Psoas muscle (tissue), 7 donors: ENCODE measurements at regions not wholly inside any gene's neighbourhood (a gene's known extent, or its start where the extent isn't known, plus 50 kb on each side); places are given as distances from the start of the nearest gene placed in this dataset.

ENCODE experiments used
- ATAC-seq, 4 donors: fragments of 200-7000 bp; cut with Tn5 transposase; one replicate each; pipeline ENCODE4 v1.9.1; 2020; ENCODE audit warnings: moderate library complexity in 3 of 4, mild to moderate bottlenecking in 2 of 4
- DNase-seq, 2 donors: peaks; one replicate each; pipeline ENCODE4 v3.0.0-alpha.2; 2020
- H3K27ac ChIP-seq: fragments of 200-600 bp; one replicate; pipeline ENCODE4 v1.8.0; 2022
- H3K27me3 ChIP-seq, 3 donors: fragments of 200-600 bp in 1 of 3; one replicate each; pipeline versions ENCODE4 v1.6.1 to v1.8.0; 2013 to 2022; ENCODE audit warnings: low read length in 2 of 3, mild to moderate bottlenecking in 2 of 3, moderate library complexity in 1 of 3; ENCODE audit not compliant: insufficient read depth in 3 of 3
- H3K36me3 ChIP-seq, 2 donors: fragments of 200-600 bp in 1 of 2; one replicate each; pipeline versions ENCODE4 v1.6.1 to v1.8.0; 2013 to 2022; ENCODE audit warnings: low read depth in 1 of 2, mild to moderate bottlenecking in 1 of 2, moderate library complexity in 1 of 2; ENCODE audit not compliant: insufficient read depth in 1 of 2
- H3K4me1 ChIP-seq: fragments of 200-600 bp; one replicate; pipeline ENCODE4 v1.8.0; 2022
- H3K4me3 ChIP-seq: fragments of 200-600 bp; one replicate; pipeline ENCODE4 v1.8.0; 2022; ENCODE audit warnings: mild to moderate bottlenecking
- H3K9me3 ChIP-seq: fragments of 200-600 bp; one replicate; pipeline ENCODE4 v1.8.0; 2022
- WGBS, 3 donors: extraction: QIAGEN DNeasy Blood & Tissue Kit; methylation state at CpG; one replicate each; pipeline versions ENCODE4 v1.1.6 to v1.1.7; 2013; 5-methylcytosine and 5-hydroxymethylcytosine counted together
- intact Hi-C, 2 donors: fragments of 100-400 bp; cut with DNase I; formaldehyde crosslinking; loops; one replicate each; pipeline versions ENCODE4 v1.11.0 to v1.14.2; 2022
- TF ChIP-seq, protein P1 (sequence below): fragments of 200-600 bp; IDR thresholded peaks from one replicate; pipeline ENCODE4 v1.8.0; 2022; ENCODE audit warnings: antibody characterized with exemption
- donor health status: healthy with polysubstance abuse.
- donor health status: DM: no; HTN: no; CAD: no; lungs with moderate emphysema.
- donor health status: Bipolar disorder and iron deficiency.
- donor health status: healthy.
- donor health status: DM: yes; HTN: yes; CAD: no.
- donor health status: DM: no; HTN: no; CAD: no.
- donor health status: DM: yes; HTN: yes; CAD: no.

- Histone ChIP-seq H3K4me1 (no peaks in the 10 kb centered on the region), H3K36me3 (no peaks in the 10 kb centered on the region), H3K27me3 (peaks cover 0 to 6% (median 0%) of the 10 kb centered on the region in 3 donors), H3K27ac (no peak overlapping the region), H3K9me3 (peaks cover 3% of the 10 kb centered on the region), H3K4me3 (no peak overlapping the region)
- TF ChIP-seq, protein P1, sequence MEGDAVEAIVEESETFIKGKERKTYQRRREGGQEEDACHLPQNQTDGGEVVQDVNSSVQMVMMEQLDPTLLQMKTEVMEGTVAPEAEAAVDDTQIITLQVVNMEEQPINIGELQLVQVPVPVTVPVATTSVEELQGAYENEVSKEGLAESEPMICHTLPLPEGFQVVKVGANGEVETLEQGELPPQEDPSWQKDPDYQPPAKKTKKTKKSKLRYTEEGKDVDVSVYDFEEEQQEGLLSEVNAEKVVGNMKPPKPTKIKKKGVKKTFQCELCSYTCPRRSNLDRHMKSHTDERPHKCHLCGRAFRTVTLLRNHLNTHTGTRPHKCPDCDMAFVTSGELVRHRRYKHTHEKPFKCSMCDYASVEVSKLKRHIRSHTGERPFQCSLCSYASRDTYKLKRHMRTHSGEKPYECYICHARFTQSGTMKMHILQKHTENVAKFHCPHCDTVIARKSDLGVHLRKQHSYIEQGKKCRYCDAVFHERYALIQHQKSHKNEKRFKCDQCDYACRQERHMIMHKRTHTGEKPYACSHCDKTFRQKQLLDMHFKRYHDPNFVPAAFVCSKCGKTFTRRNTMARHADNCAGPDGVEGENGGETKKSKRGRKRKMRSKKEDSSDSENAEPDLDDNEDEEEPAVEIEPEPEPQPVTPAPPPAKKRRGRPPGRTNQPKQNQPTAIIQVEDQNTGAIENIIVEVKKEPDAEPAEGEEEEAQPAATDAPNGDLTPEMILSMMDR = no peak
- DNase-seq (no peak), ATAC-seq (no peak)
- 60 to 72% (median 69%) methylated on average over 4 of the region's 4 CpGs for WGBS, 3 donors
- intact Hi-C loops = no loop called here
Measured at GRCh38 chrX:109294097-109294814, 187.6 kb downstream of the GUCY2F start.

DNA sequence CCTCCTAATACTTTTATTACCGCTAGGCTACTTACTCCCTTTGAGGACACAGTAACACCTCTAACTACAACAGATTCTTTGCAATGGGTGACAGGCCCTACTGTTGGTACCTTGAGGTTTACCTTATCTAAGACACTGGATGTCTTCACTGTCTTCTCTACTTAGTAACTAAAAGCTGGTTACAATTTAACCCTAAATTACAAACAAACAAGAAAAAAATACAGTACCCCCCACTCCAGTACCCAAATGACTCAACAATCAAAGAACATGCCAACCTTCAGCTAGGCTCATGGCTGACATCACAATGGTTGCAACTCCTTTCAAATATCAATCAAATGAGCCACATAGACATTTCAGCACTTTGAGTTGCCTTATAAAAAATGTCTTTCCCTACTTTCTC, 198.0 kb downstream of the GUCY2F start:
- no peak overlapping the region for H3K27ac ChIP-seq
- H3K27me3 ChIP-seq = no peaks in the 10 kb centered on the region
- ATAC-seq (no peak), DNase-seq (no peak)
- no peak overlapping the region for H3K4me3 ChIP-seq
- TF ChIP-seq, protein P1 = no peak
- no peaks in the 10 kb centered on the region for H3K4me1 ChIP-seq
- no peaks in the 10 kb centered on the region for H3K36me3 ChIP-seq
- H3K9me3 ChIP-seq = no peaks in the 10 kb centered on the region
- intact Hi-C loops = no loop called here
- WGBS, 3 donors = 81 to 96% (median 93%) methylated on average over 1 of the region's 1 CpG

DNA sequence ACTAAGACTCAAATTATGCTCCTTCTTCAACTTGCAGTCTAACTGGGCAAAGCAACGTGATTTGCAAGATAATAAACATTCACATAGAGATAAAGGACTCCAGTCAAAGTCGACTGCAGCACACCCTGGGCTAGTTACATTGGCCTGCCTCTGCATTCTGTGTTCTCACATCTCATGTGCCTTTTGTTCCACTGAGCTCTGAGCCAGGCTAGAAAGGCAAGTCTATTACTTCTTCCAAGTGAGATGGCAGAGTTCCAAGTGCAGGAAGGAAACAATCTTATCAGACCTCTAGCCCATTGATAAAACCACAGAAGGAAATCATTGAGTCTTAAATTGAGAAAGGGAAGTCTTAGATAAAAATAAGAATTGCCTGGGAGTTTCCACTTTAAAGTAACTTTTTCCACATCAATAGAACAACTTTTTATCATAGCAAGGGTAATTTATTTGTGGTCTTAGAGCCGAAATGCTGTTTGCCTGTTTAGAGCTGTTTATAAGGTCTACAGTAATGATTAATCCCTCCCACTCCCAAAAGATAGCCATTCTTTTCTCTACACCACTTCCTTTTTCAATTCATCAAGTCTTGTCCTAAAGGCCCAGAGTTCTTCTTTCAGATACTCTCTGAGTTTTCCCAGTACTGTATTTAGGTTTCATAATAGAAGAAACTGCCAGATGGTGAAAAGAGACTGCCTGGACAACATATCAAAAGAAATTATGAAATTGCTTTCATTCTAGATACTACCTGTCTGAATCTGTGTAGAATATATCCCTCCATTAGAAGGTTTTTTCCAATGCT, 200.2 kb downstream of the GUCY2F start:
- DNase-seq = no peak
- H3K4me1 ChIP-seq = no peaks in the 10 kb centered on the region
- no peak for ATAC-seq
- no peak overlapping the region for H3K27ac ChIP-seq
- no peaks in the 10 kb centered on the region for H3K27me3 ChIP-seq
- WGBS, 3 donors = 22 to 30% (median 25%) methylated on average over 3 of the region's 3 CpGs
- no peaks in the 10 kb centered on the region for H3K9me3 ChIP-seq
- intact Hi-C loops = no loop called here
- H3K4me3 ChIP-seq = no peak overlapping the region
- H3K36me3 ChIP-seq = no peaks in the 10 kb centered on the region
- TF ChIP-seq, protein P1 = no peak

GRCh38 chrX:109274806-109275205, 207.1 kb downstream of the GUCY2F start:
- 75 to 87% (median 84%) methylated on average over 3 of the region's 3 CpGs for WGBS, 3 donors
- intact Hi-C loops = no loop called here

More at GRCh38 chrX:109274806-109275205, 207.1 kb downstream of the GUCY2F start:
- Histone ChIP-seq H3K36me3 (no peaks in the 10 kb centered on the region), H3K27me3 (peaks cover 0 to 3% (median 0%) of the 10 kb centered on the region in 3 donors), H3K4me3 (no peak overlapping the region), H3K9me3 (no peaks in the 10 kb centered on the region), H3K4me1 (no peaks in the 10 kb centered on the region), H3K27ac (no peak overlapping the region)
- DNase-seq (no peak), ATAC-seq (no peak)
- TF ChIP-seq, protein P1 = no peak
